ENCODE measurements at regions not wholly inside any gene's neighbourhood (a gene's known extent, or its start where the extent isn't known, plus 50 kb on each side); places are given as distances from the start of the nearest gene placed in this dataset.

- CTCF ChIA-PET: interaction anchor here (0.6 to 7.7 kb wide), 6 partner anchors 12 to 395 kb away, joined by 3 to 168 read pairs (median 3); partner anchors contain the start of gene CLDN11
- no peaks in the 10 kb centered on the region for H3K27me3 Mint-ChIP-seq (ENCODE audit: unreplicated experiment)
- intact Hi-C loops (cut with micrococcal nuclease; ENCODE audit: unreplicated experiment): loop anchor here (5.0 kb wide), 5 partner anchors 118 to 1048 kb away; no protein-coding TSS in a partner anchor
- DNase-seq: peak; percentile 15
- H3K27ac Mint-ChIP-seq (ENCODE audit: unreplicated experiment): no peak overlapping the region
- H3K9me3 Mint-ChIP-seq (ENCODE audit: low read depth, unreplicated experiment): no peaks in the 10 kb centered on the region
- H3K4me3 Mint-ChIP-seq (ENCODE audit: low read depth, unreplicated experiment): no peak overlapping the region
- BruUV-seq (replicated peaks): no TSS peak
- no peak for TF ChIP-seq CTCF (IDR thresholded peaks at IDR 0.05; ENCODE audit: unreplicated experiment)
- H3K4me1 Mint-ChIP-seq (ENCODE audit: low read depth, unreplicated experiment): peaks cover 37% of the 10 kb centered on the region
- H3K36me3 Mint-ChIP-seq (ENCODE audit: insufficient read depth, unreplicated experiment): no peaks in the 10 kb centered on the region
These were observed 60.0 kb downstream of the RPL22L1 start for GRCh38 chr3:170809975-170810357.

- peak; percentile 73 for DNase-seq
- H3K27ac Mint-ChIP-seq (ENCODE audit: unreplicated experiment): no peak overlapping the region
- no peak overlapping the region for H3K4me3 Mint-ChIP-seq (ENCODE audit: low read depth, unreplicated experiment)
- peak; percentile 82 for TF ChIP-seq CTCF (IDR thresholded peaks at IDR 0.05; ENCODE audit: unreplicated experiment)
- no TSS peak for BruUV-seq (replicated peaks)
- intact Hi-C loops (cut with micrococcal nuclease; ENCODE audit: unreplicated experiment): no loop called here
- no peaks in the 10 kb centered on the region for H3K9me3 Mint-ChIP-seq (ENCODE audit: low read depth, unreplicated experiment)
- H3K27me3 Mint-ChIP-seq (ENCODE audit: unreplicated experiment): no peaks in the 10 kb centered on the region
- CTCF ChIA-PET: interaction anchor here (0.6 to 7.7 kb wide), 7 partner anchors 11 to 395 kb away, joined by 3 to 168 read pairs (median 3); partner anchors contain the start of gene CLDN11
- no peaks in the 10 kb centered on the region for H3K36me3 Mint-ChIP-seq (ENCODE audit: insufficient read depth, unreplicated experiment)
- H3K4me1 Mint-ChIP-seq (ENCODE audit: low read depth, unreplicated experiment): peaks cover 36% of the 10 kb centered on the region
These were observed 60.7 kb downstream of the RPL22L1 start for GRCh38 chr3:170809007-170809974.

GRCh38 chr3:170808041-170808440 is 62.0 kb downstream of the RPL22L1 start:
- Mint-ChIP-seq H3K27me3 (ENCODE audit: unreplicated experiment) (no peaks in the 10 kb centered on the region), H3K9me3 (ENCODE audit: low read depth, unreplicated experiment) (no peaks in the 10 kb centered on the region), H3K27ac (ENCODE audit: unreplicated experiment) (no peak overlapping the region), H3K4me3 (ENCODE audit: low read depth, unreplicated experiment) (no peak overlapping the region), H3K36me3 (ENCODE audit: insufficient read depth, unreplicated experiment) (no peaks in the 10 kb centered on the region), H3K4me1 (ENCODE audit: low read depth, unreplicated experiment) (peaks cover 41% of the 10 kb centered on the region)
- CTCF ChIA-PET: interaction anchor here (7.7 kb wide), 1 partner anchor 393 kb away, joined by 168 read pairs; the partner anchor contains the start of gene CLDN11
- no peak for DNase-seq
- BruUV-seq (replicated peaks): no TSS peak
- no peak for TF ChIP-seq CTCF (IDR thresholded peaks at IDR 0.05; ENCODE audit: unreplicated experiment)
- intact Hi-C loops (cut with micrococcal nuclease; ENCODE audit: unreplicated experiment): no loop called here

GRCh38 chr3:170806676-170807075 is 63.3 kb downstream of the RPL22L1 start:
- Mint-ChIP-seq H3K27me3 (ENCODE audit: unreplicated experiment) (no peaks in the 10 kb centered on the region), H3K4me1 (ENCODE audit: low read depth, unreplicated experiment) (peaks cover 46% of the 10 kb centered on the region), H3K27ac (ENCODE audit: unreplicated experiment) (no peak overlapping the region), H3K9me3 (ENCODE audit: low read depth, unreplicated experiment) (no peaks in the 10 kb centered on the region), H3K4me3 (ENCODE audit: low read depth, unreplicated experiment) (no peak overlapping the region), H3K36me3 (ENCODE audit: insufficient read depth, unreplicated experiment) (no peaks in the 10 kb centered on the region)
- intact Hi-C loops (cut with micrococcal nuclease; ENCODE audit: unreplicated experiment): no loop called here
- BruUV-seq (replicated peaks): no TSS peak
- no peak for DNase-seq
- no peak for TF ChIP-seq CTCF (IDR thresholded peaks at IDR 0.05; ENCODE audit: unreplicated experiment)
- CTCF ChIA-PET: no interaction called here

Data from Calu3 (cell line).